Astrocyte of the spinal cord (primary cell): ENCODE measurements at regions not wholly inside any gene's neighbourhood (a gene's known extent, or its start where the extent isn't known, plus 50 kb on each side); places are given as distances from the start of the nearest gene placed in this dataset.
A peak's percentile ranks its signal among the peaks of the same experiment; 100 is the strongest.

Source experiments
- DNase-seq: peaks from one replicate; pipeline ENCODE4 v3.0.0; 2011; ENCODE audit warnings: low read depth, low spot score
- H3K4me3 ChIP-seq: 2 replicates; pipeline ENCODE4 v1.5.1; 2011; ENCODE audit warnings: low read depth, mild to moderate bottlenecking, low read length, moderate library complexity
- in situ Hi-C: cut with HindIII; loops from 2 replicates; pipeline ENCODE4 v1.10.0; 2017; ENCODE audit warnings: low sequenced_read_pairs
- TF ChIP-seq, protein P1 (sequence below): IDR thresholded peaks from 2 replicates; pipeline ENCODE4 v1.5.1; 2012; ENCODE audit warnings: low read depth, mild to moderate bottlenecking, low read length, inconsistent platforms

DNA sequence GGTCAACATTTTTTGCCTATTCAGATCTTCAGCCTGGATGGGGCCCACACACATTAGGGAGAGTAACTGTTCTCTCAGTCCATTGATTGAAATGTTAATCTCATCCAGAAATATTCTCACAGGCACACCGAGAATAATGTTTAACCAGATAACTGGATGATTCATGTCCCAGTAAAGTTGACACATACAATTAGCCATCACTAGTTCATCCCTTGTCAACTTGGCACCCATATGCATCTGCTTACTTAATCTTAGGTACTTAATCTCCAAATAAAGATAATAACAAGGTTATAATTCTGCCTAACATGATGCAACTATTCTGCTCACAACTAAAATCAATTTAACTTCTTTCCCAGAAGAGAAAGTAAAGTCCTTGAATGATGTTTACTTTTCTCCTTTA lies 502.6 kb downstream of the ADRA2A start:
- H3K4me3 ChIP-seq, result no peak overlapping the region
- TF ChIP-seq, protein P1, sequence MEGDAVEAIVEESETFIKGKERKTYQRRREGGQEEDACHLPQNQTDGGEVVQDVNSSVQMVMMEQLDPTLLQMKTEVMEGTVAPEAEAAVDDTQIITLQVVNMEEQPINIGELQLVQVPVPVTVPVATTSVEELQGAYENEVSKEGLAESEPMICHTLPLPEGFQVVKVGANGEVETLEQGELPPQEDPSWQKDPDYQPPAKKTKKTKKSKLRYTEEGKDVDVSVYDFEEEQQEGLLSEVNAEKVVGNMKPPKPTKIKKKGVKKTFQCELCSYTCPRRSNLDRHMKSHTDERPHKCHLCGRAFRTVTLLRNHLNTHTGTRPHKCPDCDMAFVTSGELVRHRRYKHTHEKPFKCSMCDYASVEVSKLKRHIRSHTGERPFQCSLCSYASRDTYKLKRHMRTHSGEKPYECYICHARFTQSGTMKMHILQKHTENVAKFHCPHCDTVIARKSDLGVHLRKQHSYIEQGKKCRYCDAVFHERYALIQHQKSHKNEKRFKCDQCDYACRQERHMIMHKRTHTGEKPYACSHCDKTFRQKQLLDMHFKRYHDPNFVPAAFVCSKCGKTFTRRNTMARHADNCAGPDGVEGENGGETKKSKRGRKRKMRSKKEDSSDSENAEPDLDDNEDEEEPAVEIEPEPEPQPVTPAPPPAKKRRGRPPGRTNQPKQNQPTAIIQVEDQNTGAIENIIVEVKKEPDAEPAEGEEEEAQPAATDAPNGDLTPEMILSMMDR, result no peak
- DNase-seq, result no peak
- in situ Hi-C loops, result no loop called here

DNA sequence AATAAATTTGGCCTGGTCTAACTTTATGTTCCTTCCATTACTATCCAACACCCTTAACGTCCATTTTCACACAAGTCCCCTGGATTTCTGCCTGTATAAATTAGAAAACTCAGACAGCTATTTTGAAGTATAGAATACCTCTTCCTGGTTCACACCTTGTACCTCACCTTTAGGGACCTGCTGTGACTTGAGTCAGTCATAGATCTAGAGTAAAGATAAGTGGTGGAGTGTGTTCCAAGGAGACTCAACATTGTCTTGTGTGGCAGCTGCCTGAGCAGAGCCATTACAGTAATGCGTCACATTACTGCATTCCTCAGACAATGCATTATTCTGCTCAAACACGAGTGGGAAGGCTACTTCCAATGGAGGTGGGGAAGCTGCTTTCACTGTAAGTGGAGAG lies 513.9 kb downstream of the ADRA2A start:
- in situ Hi-C loops, result no loop called here
- no peak overlapping the region for H3K4me3 ChIP-seq
- DNase-seq, result no peak
- TF ChIP-seq, protein P1, result no peak

DNA sequence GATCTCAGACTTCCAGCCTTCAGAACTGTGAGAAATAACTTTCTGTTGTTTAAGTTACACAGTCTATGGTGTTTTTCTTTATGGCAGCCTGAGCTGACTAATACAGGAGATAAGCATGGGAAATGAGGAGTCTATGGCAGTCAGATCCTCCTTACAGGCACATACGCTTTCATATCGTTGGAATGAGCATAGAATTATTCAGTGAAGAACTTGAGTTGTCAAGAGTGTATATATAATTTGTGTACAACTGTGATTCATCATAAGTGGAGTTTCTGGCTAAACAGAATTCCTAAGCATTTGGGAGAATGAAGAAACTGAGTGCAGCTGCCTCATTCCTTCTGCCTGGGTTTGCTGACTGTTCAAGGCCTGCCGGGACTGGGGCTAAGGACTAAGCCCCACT lies 516.7 kb downstream of the ADRA2A start:
- TF ChIP-seq, protein P1, result no peak
- no peak for DNase-seq
- in situ Hi-C loops, result no loop called here
- H3K4me3 ChIP-seq, result no peak overlapping the region

DNA sequence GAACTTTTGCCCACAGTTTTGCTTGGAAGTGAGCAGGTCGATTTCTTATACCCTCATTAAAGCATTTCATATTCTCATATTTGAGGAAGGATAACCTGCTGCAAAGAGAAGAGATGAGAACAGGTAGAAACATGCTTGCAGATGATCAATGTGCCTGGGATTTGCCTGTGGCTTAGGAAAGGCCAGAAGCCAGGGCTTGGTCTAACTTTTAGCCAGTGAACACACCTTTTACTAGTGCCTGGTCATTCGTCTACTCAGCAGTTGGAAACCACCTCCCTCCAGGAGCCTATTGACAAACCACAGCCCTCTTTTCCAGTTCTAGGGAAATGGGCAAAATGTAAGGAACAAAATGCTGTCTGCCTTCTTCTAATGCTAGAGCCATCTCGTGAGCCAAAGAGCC lies 518.3 kb downstream of the ADRA2A start:
- TF ChIP-seq, protein P1, result no peak
- in situ Hi-C loops, result no loop called here

DNA sequence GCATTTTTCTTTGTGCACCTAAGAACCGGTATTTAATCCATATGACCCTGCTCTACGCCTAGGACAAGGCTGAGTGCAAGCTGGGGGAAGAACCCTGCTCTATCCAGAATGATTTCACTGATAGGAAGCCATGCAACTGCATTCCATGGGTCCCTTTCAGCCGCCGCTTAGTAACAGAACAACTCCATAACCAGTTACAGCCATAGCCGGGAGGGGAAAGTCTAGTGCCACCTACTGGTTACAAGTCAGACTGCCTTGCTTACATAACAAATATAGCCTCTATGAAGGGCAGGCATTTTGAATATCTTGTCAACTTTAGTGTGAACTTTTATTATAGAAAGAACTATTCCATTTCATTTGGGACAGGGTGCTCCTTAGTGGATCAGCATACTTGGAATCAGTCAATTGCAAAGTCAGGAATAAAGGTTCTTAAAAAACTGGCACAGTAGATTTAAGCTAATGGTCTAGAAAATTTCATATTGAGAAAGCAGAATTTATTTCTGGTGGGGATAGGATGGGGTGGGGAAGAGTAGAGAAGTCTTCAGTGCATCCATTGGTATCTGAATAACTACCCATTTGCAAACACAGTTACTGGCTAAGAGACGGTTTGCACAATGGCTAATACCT lies 521.7 kb downstream of the ADRA2A start:
- TF ChIP-seq, protein P1, result peak; percentile 71
- no peak overlapping the region for H3K4me3 ChIP-seq
- in situ Hi-C loops, result no loop called here
- DNase-seq, result peak; percentile 32

More for the DNA sequence above, 518.3 kb downstream of the ADRA2A start:
- DNase-seq, result no peak
- H3K4me3 ChIP-seq, result no peak overlapping the region

DNA sequence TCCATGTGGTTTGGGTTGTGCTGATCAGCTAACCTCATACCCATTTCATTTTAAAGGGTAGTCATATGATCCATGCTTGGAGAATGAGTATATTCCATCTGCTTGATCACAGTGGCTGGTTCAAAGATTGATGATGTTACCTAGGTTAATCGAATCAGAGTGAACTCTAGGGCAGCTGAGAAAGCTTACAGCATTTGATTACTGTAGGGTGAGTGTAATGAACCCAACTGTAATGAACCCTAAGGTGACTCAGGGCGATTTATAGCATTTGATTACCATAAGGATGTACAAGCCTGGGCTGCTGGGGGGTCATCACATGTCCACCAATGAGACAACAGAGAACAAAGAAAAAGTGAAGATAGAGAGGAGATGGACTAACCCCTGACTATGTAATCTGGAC lies 523.1 kb downstream of the ADRA2A start:
- DNase-seq, result no peak
- TF ChIP-seq, protein P1, result no peak
- in situ Hi-C loops, result no loop called here
- no peak overlapping the region for H3K4me3 ChIP-seq
